ENCODE measurements at regions not wholly inside any gene's neighbourhood (a gene's known extent, or its start where the extent isn't known, plus 50 kb on each side); places are given as distances from the start of the nearest gene placed in this dataset.

DNA sequence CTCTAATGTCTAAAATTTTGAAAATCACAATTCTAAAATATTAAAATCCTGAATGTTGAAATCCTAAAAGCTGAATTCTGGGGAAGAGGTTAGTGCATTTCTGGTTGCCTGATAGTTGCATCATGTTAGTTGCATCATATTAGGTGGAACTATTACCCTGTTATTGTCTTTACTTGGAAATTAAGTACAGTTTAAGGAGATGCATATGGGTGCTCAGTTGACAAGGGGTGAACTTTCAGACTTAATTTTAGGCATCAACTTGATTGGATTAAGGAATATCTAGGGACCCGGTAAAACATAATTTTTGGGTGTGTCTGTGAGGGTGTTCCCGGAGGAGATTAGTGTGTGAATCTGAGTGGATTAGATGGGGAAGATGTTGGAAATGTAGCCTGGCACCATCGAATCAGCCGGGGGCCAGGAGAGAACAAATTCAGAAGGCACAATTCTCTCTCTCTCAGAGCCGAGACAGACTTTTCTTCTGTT lies 409.8 kb downstream of the PLCL1 start (continued):
- TF ChIP-seq, protein P1, sequence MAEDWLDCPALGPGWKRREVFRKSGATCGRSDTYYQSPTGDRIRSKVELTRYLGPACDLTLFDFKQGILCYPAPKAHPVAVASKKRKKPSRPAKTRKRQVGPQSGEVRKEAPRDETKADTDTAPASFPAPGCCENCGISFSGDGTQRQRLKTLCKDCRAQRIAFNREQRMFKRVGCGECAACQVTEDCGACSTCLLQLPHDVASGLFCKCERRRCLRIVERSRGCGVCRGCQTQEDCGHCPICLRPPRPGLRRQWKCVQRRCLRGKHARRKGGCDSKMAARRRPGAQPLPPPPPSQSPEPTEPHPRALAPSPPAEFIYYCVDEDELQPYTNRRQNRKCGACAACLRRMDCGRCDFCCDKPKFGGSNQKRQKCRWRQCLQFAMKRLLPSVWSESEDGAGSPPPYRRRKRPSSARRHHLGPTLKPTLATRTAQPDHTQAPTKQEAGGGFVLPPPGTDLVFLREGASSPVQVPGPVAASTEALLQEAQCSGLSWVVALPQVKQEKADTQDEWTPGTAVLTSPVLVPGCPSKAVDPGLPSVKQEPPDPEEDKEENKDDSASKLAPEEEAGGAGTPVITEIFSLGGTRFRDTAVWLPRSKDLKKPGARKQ (CRISPR knock-in tag; IDR thresholded peaks at IDR 0.05), result peak; percentile 56; the same call in 1 of the 2 replicates
- TF ChIP-seq ZNF583 (CRISPR knock-in tag; IDR thresholded peaks at IDR 0.05) (peak; percentile 93), SRF (CRISPR knock-in tag; IDR thresholded peaks at IDR 0.05) (no peak), ILK (tag; IDR thresholded peaks at IDR 0.05; ENCODE audit: borderline replicate concordance, low read depth) (peak; percentile 37; the same call in 1 of the 2 replicates), ZNF436 (CRISPR knock-in tag; IDR thresholded peaks at IDR 0.05) (no peak), ZNF253 (CRISPR knock-in tag; conservative IDR thresholded peaks at IDR 0.05) (no peak), RNF2 (IDR thresholded peaks at IDR 0.05) (peak; percentile 41; the same call in 1 of the 2 replicates), NFATC3 (IDR thresholded peaks at IDR 0.05) (no peak), FOXA3 (CRISPR knock-in tag; conservative IDR thresholded peaks at IDR 0.05 in 1 of 2, IDR thresholded peaks at IDR 0.05 in 1 of 2) (0 out of 4 replicates have a peak, but pooled peaks of 1 of the 2 experiments have one; percentile 35), STAG1 (CRISPR knock-in tag; IDR thresholded peaks at IDR 0.05; ENCODE audit: borderline replicate concordance) (no peak), ZNF507 (tag; conservative IDR thresholded peaks at IDR 0.05) (no peak), SETDB1 (IDR thresholded peaks at IDR 0.05; ENCODE audit: low read length) (no peak), ZNF766 (CRISPR knock-in tag; conservative IDR thresholded peaks at IDR 0.05) (peak; percentile 91), BCOR (IDR thresholded peaks at IDR 0.05) (no peak), CBX2 (IDR thresholded peaks at IDR 0.05; ENCODE audit: insufficient read depth, low read length, poor library complexity, severe bottlenecking) (no peak), TGIF2 (CRISPR knock-in tag; IDR thresholded peaks at IDR 0.05) (no peak), HNRNPK (IDR thresholded peaks at IDR 0.05; ENCODE audit: low read depth, low read length, poor library complexity, severe bottlenecking) (no peak)
- TF ChIP-seq, protein P2, sequence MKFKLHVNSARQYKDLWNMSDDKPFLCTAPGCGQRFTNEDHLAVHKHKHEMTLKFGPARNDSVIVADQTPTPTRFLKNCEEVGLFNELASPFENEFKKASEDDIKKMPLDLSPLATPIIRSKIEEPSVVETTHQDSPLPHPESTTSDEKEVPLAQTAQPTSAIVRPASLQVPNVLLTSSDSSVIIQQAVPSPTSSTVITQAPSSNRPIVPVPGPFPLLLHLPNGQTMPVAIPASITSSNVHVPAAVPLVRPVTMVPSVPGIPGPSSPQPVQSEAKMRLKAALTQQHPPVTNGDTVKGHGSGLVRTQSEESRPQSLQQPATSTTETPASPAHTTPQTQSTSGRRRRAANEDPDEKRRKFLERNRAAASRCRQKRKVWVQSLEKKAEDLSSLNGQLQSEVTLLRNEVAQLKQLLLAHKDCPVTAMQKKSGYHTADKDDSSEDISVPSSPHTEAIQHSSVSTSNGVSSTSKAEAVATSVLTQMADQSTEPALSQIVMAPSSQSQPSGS (CRISPR knock-in tag; IDR thresholded peaks at IDR 0.05), result no peak
